ENCODE measurements at regions not wholly inside any gene's neighbourhood (a gene's known extent, or its start where the extent isn't known, plus 50 kb on each side); places are given as distances from the start of the nearest gene placed in this dataset.

DNA sequence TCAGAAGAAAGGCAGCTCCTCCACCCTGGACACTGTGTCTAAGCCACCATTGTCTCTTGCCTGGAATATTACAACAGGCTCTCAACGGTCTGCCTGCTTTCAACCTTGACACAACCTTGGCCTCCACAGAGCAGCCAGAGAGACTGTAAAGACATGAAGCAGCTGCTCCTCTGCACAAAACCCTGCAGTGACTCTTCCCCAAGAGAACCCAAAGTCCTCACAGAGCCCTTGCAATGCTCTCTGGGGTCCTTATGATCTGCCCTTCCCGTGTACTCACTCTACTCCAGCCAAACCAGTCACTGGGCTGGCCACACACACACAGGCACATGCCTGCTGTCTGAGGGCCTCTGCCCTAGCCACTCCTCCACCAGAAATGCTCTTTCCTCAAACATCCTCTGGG is 75.9 kb upstream of the CPEB2 start:
- TF ChIP-seq, protein P1, sequence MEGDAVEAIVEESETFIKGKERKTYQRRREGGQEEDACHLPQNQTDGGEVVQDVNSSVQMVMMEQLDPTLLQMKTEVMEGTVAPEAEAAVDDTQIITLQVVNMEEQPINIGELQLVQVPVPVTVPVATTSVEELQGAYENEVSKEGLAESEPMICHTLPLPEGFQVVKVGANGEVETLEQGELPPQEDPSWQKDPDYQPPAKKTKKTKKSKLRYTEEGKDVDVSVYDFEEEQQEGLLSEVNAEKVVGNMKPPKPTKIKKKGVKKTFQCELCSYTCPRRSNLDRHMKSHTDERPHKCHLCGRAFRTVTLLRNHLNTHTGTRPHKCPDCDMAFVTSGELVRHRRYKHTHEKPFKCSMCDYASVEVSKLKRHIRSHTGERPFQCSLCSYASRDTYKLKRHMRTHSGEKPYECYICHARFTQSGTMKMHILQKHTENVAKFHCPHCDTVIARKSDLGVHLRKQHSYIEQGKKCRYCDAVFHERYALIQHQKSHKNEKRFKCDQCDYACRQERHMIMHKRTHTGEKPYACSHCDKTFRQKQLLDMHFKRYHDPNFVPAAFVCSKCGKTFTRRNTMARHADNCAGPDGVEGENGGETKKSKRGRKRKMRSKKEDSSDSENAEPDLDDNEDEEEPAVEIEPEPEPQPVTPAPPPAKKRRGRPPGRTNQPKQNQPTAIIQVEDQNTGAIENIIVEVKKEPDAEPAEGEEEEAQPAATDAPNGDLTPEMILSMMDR (IDR thresholded peaks at IDR 0.05; ENCODE audit: low read depth, low read length, poor library complexity, severe bottlenecking): no peak
- no peak for TF ChIP-seq EZH2phosphoT487 (IDR thresholded peaks at IDR 0.05; ENCODE audit: borderline replicate concordance, low read length)

Data from DOHH2 (cell line).